HL-60 (cell line): ENCODE measurements at regions not wholly inside any gene's neighbourhood (a gene's known extent, or its start where the extent isn't known, plus 50 kb on each side); places are given as distances from the start of the nearest gene placed in this dataset.

Experiments
- DNase-seq, 2 experiments: peaks; one replicate each; pipeline ENCODE4 v3.0.0-alpha.2; 2010 to 2020; ENCODE audit warnings: low read depth in 1 of 2, low spot score in 1 of 2
- H3K27ac ChIP-seq: fragments of 250-450 bp; sonication (Bioruptor Pico); replicated peaks from 2 replicates; pipeline ENCODE4 v1.5.1; 2020; ENCODE audit warnings: mild to moderate bottlenecking, moderate library complexity
- H3K27me3 ChIP-seq: fragments of 250-450 bp; sonication (Bioruptor Pico); 2 replicates; pipeline ENCODE4 v1.5.1; 2021; ENCODE audit warnings: mild to moderate bottlenecking, moderate library complexity; ENCODE audit not compliant: insufficient read depth, poor library complexity, severe bottlenecking
- H3K4me3 ChIP-seq: replicated peaks from 2 replicates; pipeline ENCODE4 v1.5.1; 2011; ENCODE audit warnings: mild to moderate bottlenecking, control low read depth, low read length; ENCODE audit not compliant: insufficient read depth
- GABPA ChIP-seq: IDR thresholded peaks from 2 replicates; pipeline ENCODE4 v1.6.1; 2012; ENCODE audit warnings: low read depth
- POLR2AphosphoS5 ChIP-seq: IDR thresholded peaks from 2 replicates; pipeline ENCODE4 v1.6.1; 2012; ENCODE audit warnings: low read depth
- SPI1 ChIP-seq: IDR thresholded peaks from 2 replicates; pipeline ENCODE4 v1.6.1; 2012; ENCODE audit warnings: low read depth, mild to moderate bottlenecking, borderline replicate concordance
- TF ChIP-seq, protein P1 (sequence below): IDR thresholded peaks from 2 replicates; pipeline ENCODE4 v1.6.1; 2012; ENCODE audit warnings: low read depth; ENCODE audit not compliant: insufficient replicate concordance
- TF ChIP-seq, protein P2 (sequence below): IDR thresholded peaks from one replicate; pipeline ENCODE4 v1.5.1; 2011; ENCODE audit warnings: low read length, control low read depth, inconsistent platforms; ENCODE audit not compliant: insufficient read depth

DNA sequence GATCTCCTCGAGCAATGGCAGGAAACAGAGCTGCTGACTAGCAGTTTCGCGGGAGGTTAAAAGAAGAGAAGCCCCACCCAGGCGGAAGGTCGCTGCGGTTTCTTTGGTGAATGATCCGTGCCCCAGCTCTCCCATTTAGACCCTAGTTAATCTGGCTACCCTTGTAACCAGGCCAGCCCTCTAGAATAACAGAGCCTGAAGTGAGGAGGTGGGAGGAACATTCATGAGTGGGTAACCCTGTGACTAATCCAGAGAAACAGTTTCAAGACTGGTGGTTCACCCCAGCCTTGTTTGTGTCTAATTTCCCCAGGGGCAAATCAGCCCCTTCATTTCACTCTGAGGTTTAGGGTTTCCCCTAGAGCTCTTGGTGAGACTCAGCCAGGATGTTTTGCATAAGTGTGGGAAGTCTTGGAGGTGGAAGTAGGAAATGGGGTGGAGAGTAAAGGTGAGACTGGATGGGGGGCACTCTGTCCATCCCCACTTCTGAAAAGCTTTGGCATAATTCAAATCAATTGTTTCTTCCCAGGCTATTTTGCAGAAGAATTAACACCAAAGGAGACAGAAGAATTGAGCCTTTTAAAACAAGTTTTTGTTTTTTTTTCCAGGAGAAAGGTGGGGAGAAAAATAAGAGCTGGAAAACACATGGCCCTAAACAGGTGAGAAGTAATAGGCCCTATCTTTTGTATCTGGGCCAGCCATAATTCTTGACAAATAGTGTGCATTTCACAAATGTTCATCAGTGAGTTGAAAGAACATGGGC lies 303.1 kb downstream of the RPLP1 start:
- DNase-seq, result peak in 1 of 2 experiments; percentile 44
- no peak for TF ChIP-seq POLR2AphosphoS5
- TF ChIP-seq, protein P1, sequence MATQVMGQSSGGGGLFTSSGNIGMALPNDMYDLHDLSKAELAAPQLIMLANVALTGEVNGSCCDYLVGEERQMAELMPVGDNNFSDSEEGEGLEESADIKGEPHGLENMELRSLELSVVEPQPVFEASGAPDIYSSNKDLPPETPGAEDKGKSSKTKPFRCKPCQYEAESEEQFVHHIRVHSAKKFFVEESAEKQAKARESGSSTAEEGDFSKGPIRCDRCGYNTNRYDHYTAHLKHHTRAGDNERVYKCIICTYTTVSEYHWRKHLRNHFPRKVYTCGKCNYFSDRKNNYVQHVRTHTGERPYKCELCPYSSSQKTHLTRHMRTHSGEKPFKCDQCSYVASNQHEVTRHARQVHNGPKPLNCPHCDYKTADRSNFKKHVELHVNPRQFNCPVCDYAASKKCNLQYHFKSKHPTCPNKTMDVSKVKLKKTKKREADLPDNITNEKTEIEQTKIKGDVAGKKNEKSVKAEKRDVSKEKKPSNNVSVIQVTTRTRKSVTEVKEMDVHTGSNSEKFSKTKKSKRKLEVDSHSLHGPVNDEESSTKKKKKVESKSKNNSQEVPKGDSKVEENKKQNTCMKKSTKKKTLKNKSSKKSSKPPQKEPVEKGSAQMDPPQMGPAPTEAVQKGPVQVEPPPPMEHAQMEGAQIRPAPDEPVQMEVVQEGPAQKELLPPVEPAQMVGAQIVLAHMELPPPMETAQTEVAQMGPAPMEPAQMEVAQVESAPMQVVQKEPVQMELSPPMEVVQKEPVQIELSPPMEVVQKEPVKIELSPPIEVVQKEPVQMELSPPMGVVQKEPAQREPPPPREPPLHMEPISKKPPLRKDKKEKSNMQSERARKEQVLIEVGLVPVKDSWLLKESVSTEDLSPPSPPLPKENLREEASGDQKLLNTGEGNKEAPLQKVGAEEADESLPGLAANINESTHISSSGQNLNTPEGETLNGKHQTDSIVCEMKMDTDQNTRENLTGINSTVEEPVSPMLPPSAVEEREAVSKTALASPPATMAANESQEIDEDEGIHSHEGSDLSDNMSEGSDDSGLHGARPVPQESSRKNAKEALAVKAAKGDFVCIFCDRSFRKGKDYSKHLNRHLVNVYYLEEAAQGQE, result no peak
- no peak for TF ChIP-seq GABPA
- TF ChIP-seq, protein P2, sequence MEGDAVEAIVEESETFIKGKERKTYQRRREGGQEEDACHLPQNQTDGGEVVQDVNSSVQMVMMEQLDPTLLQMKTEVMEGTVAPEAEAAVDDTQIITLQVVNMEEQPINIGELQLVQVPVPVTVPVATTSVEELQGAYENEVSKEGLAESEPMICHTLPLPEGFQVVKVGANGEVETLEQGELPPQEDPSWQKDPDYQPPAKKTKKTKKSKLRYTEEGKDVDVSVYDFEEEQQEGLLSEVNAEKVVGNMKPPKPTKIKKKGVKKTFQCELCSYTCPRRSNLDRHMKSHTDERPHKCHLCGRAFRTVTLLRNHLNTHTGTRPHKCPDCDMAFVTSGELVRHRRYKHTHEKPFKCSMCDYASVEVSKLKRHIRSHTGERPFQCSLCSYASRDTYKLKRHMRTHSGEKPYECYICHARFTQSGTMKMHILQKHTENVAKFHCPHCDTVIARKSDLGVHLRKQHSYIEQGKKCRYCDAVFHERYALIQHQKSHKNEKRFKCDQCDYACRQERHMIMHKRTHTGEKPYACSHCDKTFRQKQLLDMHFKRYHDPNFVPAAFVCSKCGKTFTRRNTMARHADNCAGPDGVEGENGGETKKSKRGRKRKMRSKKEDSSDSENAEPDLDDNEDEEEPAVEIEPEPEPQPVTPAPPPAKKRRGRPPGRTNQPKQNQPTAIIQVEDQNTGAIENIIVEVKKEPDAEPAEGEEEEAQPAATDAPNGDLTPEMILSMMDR, result no peak
- TF ChIP-seq SPI1, result no peak

DNA sequence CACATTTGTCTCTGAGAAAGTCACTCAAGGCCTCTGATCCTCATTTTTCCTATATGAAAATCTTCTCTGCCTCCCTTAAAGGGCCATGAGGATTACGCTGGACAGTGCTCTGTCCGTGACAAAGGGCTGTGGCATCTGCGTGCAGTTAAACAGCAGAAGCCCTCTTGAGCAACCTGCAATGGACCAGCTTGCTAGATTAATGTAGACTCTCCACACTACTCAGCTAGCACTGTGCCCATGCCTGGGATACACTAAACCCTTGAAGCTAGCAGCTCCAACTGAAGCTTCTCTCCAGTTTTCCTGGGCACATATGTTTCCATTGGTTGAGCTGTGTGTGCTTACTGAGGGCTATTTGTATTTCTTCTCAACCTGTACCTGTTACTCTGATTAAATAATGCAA lies 303.8 kb downstream of the RPLP1 start:
- Histone ChIP-seq H3K27me3 (no peaks in the 10 kb centered on the region), H3K27ac (no peak overlapping the region), H3K4me3 (no peak overlapping the region)
- no peak for DNase-seq
- TF ChIP-seq, protein P2, result no peak
- TF ChIP-seq SPI1, result no peak

More for the DNA sequence above, 303.1 kb downstream of the RPLP1 start:
- Histone ChIP-seq H3K4me3 (no peak overlapping the region), H3K27ac (peak overlapping the region; percentile 15), H3K27me3 (no peaks in the 10 kb centered on the region)

DNA sequence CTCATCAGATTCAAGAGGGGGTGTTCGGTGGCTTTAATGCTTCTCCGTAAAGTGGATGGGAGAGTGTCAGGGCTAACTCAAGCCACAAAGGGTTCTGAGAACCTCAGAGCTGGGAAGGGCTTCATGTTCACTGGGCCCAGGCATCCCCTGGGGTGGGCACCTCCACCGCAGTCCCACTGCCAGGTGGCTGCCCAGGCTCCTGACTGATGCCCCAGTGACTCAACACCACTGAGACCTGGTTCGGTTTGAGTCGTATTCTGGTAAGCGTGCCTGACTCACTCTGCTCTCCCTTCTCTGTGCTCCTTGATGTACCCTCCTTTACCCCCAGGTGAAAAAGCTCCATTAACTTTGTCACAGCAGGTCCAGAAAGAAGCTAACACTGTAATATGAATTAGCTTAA lies 304.6 kb downstream of the RPLP1 start:
- no peaks in the 10 kb centered on the region for H3K27me3 ChIP-seq
- no peak overlapping the region for H3K27ac ChIP-seq
- no peak overlapping the region for H3K4me3 ChIP-seq
- no peak for DNase-seq
- TF ChIP-seq SPI1, result no peak
- TF ChIP-seq, protein P2, result no peak
- no peak for TF ChIP-seq POLR2AphosphoS5
- TF ChIP-seq, protein P1, result no peak
- no peak for TF ChIP-seq GABPA

DNA sequence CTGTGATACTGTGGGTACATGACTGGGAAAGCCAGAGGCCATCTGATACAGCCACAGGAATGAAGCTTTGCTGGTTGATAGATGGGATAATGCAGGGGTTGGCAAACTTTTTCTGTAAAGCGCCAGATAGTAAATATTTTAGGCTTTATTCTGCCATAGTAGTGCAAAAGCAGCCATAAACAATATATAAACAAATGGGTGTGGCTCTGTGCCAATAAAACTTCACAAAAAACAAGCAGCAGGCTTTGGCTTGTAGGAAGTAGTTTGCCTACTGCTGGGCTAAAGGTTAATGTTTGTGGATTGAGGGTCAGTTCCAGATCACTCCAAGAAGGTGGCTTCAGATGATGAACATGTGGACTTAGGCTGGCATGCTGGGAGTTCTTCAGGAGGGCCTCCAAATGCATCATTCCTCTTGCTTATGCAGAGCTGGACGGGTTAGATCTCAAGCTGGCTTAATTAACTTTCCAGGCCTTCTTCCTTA lies 305.7 kb downstream of the RPLP1 start:
- TF ChIP-seq, protein P1, result no peak
- TF ChIP-seq GABPA (no peak), SPI1 (no peak), POLR2AphosphoS5 (no peak)
- TF ChIP-seq, protein P2, result no peak
- Histone ChIP-seq H3K27ac (peak overlapping the region; percentile 96), H3K27me3 (no peaks in the 10 kb centered on the region), H3K4me3 (no peak overlapping the region)
- DNase-seq, result no peak
